H1 (cell line): ENCODE measurements at regions not wholly inside any gene's neighbourhood (a gene's known extent, or its start where the extent isn't known, plus 50 kb on each side); places are given as distances from the start of the nearest gene placed in this dataset.

ENCODE experiments used
- CBX5 ChIP-seq: fragments of 300-800, 300-1000 bp; sonication (generic); IDR thresholded peaks from 2 replicates; pipeline ENCODE4 v1.7.1; 2016; ENCODE audit warnings: antibody characterized with exemption, low read length, low read depth
- CTBP2 ChIP-seq: IDR thresholded peaks from 2 replicates; pipeline ENCODE4 v1.7.0; 2011; ENCODE audit warnings: borderline replicate concordance, mild to moderate bottlenecking, moderate library complexity, mixed read lengths, low read length; ENCODE audit not compliant: insufficient read depth, insufficient read length
- JUND ChIP-seq: IDR thresholded peaks from 2 replicates; pipeline ENCODE4 v1.6.1; 2011; ENCODE audit warnings: mild to moderate bottlenecking, improper control_type of control experiment, low read length
- NRF1 ChIP-seq: IDR thresholded peaks from 2 replicates; pipeline ENCODE4 v1.6.1; 2011; ENCODE audit warnings: mild to moderate bottlenecking, low read depth, low read length, improper control_type of control experiment
- POLR2A ChIP-seq, 2 experiments: IDR thresholded peaks; 1 replicate in 1 of 2; 2 replicates in 1 of 2; pipeline ENCODE4 v1.6.1; 2011; ENCODE audit warnings: low read depth in 2 of 2, low read length in 2 of 2, mild to moderate bottlenecking in 2 of 2; ENCODE audit errors: control extremely low read depth in 1 of 2
- POLR2AphosphoS5 ChIP-seq: IDR thresholded peaks from 2 replicates; pipeline ENCODE4 v1.6.1; 2011; ENCODE audit warnings: low read depth, low read length
- SAP30 ChIP-seq: fragments of 300-600 bp; sonication (generic); IDR thresholded peaks from 2 replicates; pipeline ENCODE4 v1.7.1; 2012; ENCODE audit warnings: low read length, moderate library complexity, mild to moderate bottlenecking, inconsistent platforms; ENCODE audit not compliant: insufficient read depth, insufficient replicate concordance
- SP1 ChIP-seq: IDR thresholded peaks from 2 replicates; pipeline ENCODE4 v1.6.1; 2011; ENCODE audit warnings: low read depth, low read length
- TAF1 ChIP-seq: IDR thresholded peaks from 2 replicates; pipeline ENCODE4 v1.6.1; 2011; ENCODE audit warnings: mild to moderate bottlenecking, low read depth, low read length
- TBP ChIP-seq: IDR thresholded peaks from 2 replicates; pipeline ENCODE4 v1.6.1; 2011; ENCODE audit warnings: low read depth, low read length, improper control_type of control experiment
- TEAD4 ChIP-seq: IDR thresholded peaks from 2 replicates; pipeline ENCODE4 v1.6.1; 2012; ENCODE audit warnings: low read depth, low read length, inconsistent platforms, mixed read lengths
- USF2 ChIP-seq: IDR thresholded peaks from 2 replicates; pipeline ENCODE4 v1.6.1; 2011; ENCODE audit warnings: low read length, improper control_type of control experiment
- TF ChIP-seq, protein P1 (sequence below): IDR thresholded peaks from 2 replicates; pipeline ENCODE4 v1.6.1; 2012; ENCODE audit warnings: inconsistent platforms
- TF ChIP-seq, protein P2 (sequence below), 3 experiments: IDR thresholded peaks; 1 replicate in 2 of 3; 2 replicates in 1 of 3; pipeline versions ENCODE4 v1.5.1 to v1.6.1; 2011; ENCODE audit warnings: low read length in 3 of 3, mild to moderate bottlenecking in 3 of 3, inconsistent platforms in 2 of 3, low read depth in 1 of 3, moderate library complexity in 1 of 3; ENCODE audit not compliant: insufficient read depth in 1 of 3; ENCODE audit errors: control extremely low read depth in 1 of 3

DNA sequence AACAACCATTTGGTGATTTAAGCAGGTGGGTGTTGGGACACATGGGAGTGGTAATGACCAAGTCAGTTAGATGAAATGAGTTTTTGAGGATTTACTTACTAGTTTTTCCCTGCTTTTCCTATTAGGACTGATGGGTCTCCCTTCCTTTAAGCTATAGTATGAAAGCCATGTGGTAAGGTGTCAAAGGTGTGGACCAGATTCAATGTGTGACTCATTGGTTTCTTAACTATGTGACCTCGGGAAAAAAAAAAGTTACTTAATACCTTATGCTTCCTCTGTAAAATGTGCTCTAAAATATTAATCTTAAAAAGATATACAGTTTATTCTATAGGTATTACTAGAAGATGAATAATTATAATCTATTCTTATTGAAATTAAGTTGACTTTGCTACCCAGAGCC is 93.7 kb downstream of the DUSP10 start:
- no peak for TF ChIP-seq SP1
- TF ChIP-seq, protein P1, sequence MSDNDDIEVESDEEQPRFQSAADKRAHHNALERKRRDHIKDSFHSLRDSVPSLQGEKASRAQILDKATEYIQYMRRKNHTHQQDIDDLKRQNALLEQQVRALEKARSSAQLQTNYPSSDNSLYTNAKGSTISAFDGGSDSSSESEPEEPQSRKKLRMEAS = no peak
- no peak for TF ChIP-seq POLR2A (IDR thresholded peaks at IDR 0.05; ENCODE audit: control extremely low read depth in 1 of 2, low read depth in 2 of 2, low read length in 2 of 2)
- TF ChIP-seq, protein P2, sequence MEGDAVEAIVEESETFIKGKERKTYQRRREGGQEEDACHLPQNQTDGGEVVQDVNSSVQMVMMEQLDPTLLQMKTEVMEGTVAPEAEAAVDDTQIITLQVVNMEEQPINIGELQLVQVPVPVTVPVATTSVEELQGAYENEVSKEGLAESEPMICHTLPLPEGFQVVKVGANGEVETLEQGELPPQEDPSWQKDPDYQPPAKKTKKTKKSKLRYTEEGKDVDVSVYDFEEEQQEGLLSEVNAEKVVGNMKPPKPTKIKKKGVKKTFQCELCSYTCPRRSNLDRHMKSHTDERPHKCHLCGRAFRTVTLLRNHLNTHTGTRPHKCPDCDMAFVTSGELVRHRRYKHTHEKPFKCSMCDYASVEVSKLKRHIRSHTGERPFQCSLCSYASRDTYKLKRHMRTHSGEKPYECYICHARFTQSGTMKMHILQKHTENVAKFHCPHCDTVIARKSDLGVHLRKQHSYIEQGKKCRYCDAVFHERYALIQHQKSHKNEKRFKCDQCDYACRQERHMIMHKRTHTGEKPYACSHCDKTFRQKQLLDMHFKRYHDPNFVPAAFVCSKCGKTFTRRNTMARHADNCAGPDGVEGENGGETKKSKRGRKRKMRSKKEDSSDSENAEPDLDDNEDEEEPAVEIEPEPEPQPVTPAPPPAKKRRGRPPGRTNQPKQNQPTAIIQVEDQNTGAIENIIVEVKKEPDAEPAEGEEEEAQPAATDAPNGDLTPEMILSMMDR (IDR thresholded peaks at IDR 0.05; ENCODE audit: control extremely low read depth in 1 of 3, insufficient read depth in 1 of 3, low read depth in 1 of 3, low read length in 3 of 3) = no peak
- TF ChIP-seq POLR2AphosphoS5 = no peak
- TF ChIP-seq TEAD4 = no peak
- TF ChIP-seq CBX5 = no peak
- no peak for TF ChIP-seq NRF1
- no peak for TF ChIP-seq SAP30
- TF ChIP-seq TBP = no peak
- TF ChIP-seq TAF1 = no peak
- no peak for TF ChIP-seq CTBP2
- TF ChIP-seq JUND = no peak
- TF ChIP-seq USF2 = no peak
